Neural cell (in vitro differentiated cells): ENCODE measurements at regions not wholly inside any gene's neighbourhood (a gene's known extent, or its start where the extent isn't known, plus 50 kb on each side); places are given as distances from the start of the nearest gene placed in this dataset.
"Not testable (repeated sequence)": the region's sequence is repeated elsewhere in the genome, so short reads cannot be mapped to it uniquely, and the experiment has no call there.

Experiments
- H2AFZ ChIP-seq: fragments of 200-600, 300-800 bp; sonication (generic), shearing (Covaris generic); 2 replicates; pipeline ENCODE4 v1.6.0; 2014; ENCODE audit warnings: low read depth, mild to moderate bottlenecking, antibody characterized with exemption, low read length, moderate library complexity
- H3F3A ChIP-seq: fragments of 200-600 bp; shearing (Covaris generic); 2 replicates; pipeline ENCODE4 v1.6.1; 2016; ENCODE audit warnings: mild to moderate bottlenecking, moderate library complexity, mixed read lengths, antibody characterized with exemption, low read length; ENCODE audit not compliant: insufficient read depth, poor library complexity, severe bottlenecking
- H3K27ac ChIP-seq: fragments of 200-600, 300-800 bp; sonication (generic), shearing (Covaris generic); 2 replicates; pipeline ENCODE4 v1.5.1; 2014; ENCODE audit warnings: mild to moderate bottlenecking, low read length, moderate library complexity
- H3K27me3 ChIP-seq: fragments of 300-800, 200-600 bp; sonication (generic), shearing (Covaris generic); 2 replicates; pipeline ENCODE4 v1.6.0; 2014; ENCODE audit warnings: mild to moderate bottlenecking, low read depth, low read length, moderate library complexity; ENCODE audit not compliant: insufficient read depth
- H3K36me3 ChIP-seq: fragments of 300-800, 200-600 bp; sonication (generic), shearing (Covaris generic); 2 replicates; pipeline ENCODE4 v1.5.1; 2014; ENCODE audit warnings: mild to moderate bottlenecking, antibody characterized with exemption, low read length, moderate library complexity; ENCODE audit not compliant: insufficient read depth
- H3K4me2 ChIP-seq: fragments of 300-800, 200-600 bp; sonication (generic), shearing (Covaris generic); 2 replicates; pipeline ENCODE4 v1.6.0; 2014; ENCODE audit warnings: mild to moderate bottlenecking, low read length
- H3K4me3 ChIP-seq: fragments of 300-800, 200-600 bp; sonication (generic), shearing (Covaris generic); 2 replicates; pipeline ENCODE4 v1.5.1; 2014; ENCODE audit warnings: mild to moderate bottlenecking, low read length, moderate library complexity
- H3K79me2 ChIP-seq: fragments of 200-600 bp; shearing (Covaris generic); replicated peaks from 2 replicates; pipeline ENCODE4 v1.6.0; 2014; ENCODE audit warnings: mild to moderate bottlenecking, low read length, moderate library complexity; ENCODE audit not compliant: insufficient read depth
- H3K9ac ChIP-seq: fragments of 300-800, 200-600 bp; sonication (generic), shearing (Covaris generic); 2 replicates; pipeline ENCODE4 v1.6.1; 2016; ENCODE audit warnings: mild to moderate bottlenecking, low read length, mixed read lengths
- H3K9me2 ChIP-seq: fragments of 200-600 bp; shearing (Covaris generic); 2 replicates; pipeline ENCODE4 v1.6.1; 2016; ENCODE audit warnings: mild to moderate bottlenecking, low read length, mixed read lengths; ENCODE audit not compliant: insufficient read depth
- H3K9me3 ChIP-seq: fragments of 200-600, 300-800 bp; sonication (generic), shearing (Covaris generic); 2 replicates; pipeline ENCODE4 v1.6.1; 2016; ENCODE audit warnings: mild to moderate bottlenecking, mixed run types, low read length, moderate library complexity, mixed read lengths
- H4K20me1 ChIP-seq: fragments of 200-600 bp; shearing (Covaris generic); 2 replicates; pipeline ENCODE4 v1.6.1; 2016; ENCODE audit warnings: mild to moderate bottlenecking, mixed run types; ENCODE audit not compliant: insufficient read depth
- EP300 ChIP-seq: fragments of 450-650 bp; conservative IDR thresholded peaks from 2 replicates; pipeline ENCODE4 v1.6.1; 2014; ENCODE audit warnings: antibody characterized with exemption, mild to moderate bottlenecking, moderate library complexity; ENCODE audit not compliant: poor library complexity, severe bottlenecking
- EZH2 ChIP-seq: fragments of 200-600, 300-800 bp; shearing (Covaris generic), sonication (generic); IDR thresholded peaks from 2 replicates; pipeline ENCODE4 v1.6.1; 2014; ENCODE audit warnings: antibody characterized with exemption, low read length, borderline replicate concordance, mild to moderate bottlenecking; ENCODE audit not compliant: insufficient read depth, poor library complexity, severe bottlenecking
- MXI1 ChIP-seq: fragments of 450-650 bp; conservative IDR thresholded peaks from 2 replicates; pipeline ENCODE4 v1.6.1; 2014; ENCODE audit warnings: antibody characterized with exemption, mild to moderate bottlenecking; ENCODE audit not compliant: poor library complexity, severe bottlenecking
- POLR2AphosphoS5 ChIP-seq: IDR thresholded peaks from 2 replicates; pipeline ENCODE4 v1.6.1; 2012
- RAD21 ChIP-seq: fragments of 450-650 bp; conservative IDR thresholded peaks from 2 replicates; pipeline ENCODE4 v1.6.1; 2014; ENCODE audit warnings: antibody characterized with exemption, mild to moderate bottlenecking, moderate library complexity
- SMC3 ChIP-seq: fragments of 450-650 bp; conservative IDR thresholded peaks from 2 replicates; pipeline ENCODE4 v1.6.1; 2014; ENCODE audit warnings: antibody characterized with exemption, mild to moderate bottlenecking, moderate library complexity; ENCODE audit not compliant: poor library complexity
- TAF1 ChIP-seq: IDR thresholded peaks from 2 replicates; pipeline ENCODE4 v1.6.1; 2012; ENCODE audit warnings: low read depth
- TF ChIP-seq, protein P1 (sequence below): fragments of 450-650 bp; IDR thresholded peaks from 2 replicates; pipeline ENCODE4 v1.5.1; 2014; ENCODE audit warnings: antibody characterized with exemption, mild to moderate bottlenecking, moderate library complexity; ENCODE audit not compliant: poor library complexity, severe bottlenecking
- TF ChIP-seq, protein P2 (sequence below): IDR thresholded peaks from 2 replicates; pipeline ENCODE4 v1.6.1; 2012; ENCODE audit warnings: borderline replicate concordance

DNA sequence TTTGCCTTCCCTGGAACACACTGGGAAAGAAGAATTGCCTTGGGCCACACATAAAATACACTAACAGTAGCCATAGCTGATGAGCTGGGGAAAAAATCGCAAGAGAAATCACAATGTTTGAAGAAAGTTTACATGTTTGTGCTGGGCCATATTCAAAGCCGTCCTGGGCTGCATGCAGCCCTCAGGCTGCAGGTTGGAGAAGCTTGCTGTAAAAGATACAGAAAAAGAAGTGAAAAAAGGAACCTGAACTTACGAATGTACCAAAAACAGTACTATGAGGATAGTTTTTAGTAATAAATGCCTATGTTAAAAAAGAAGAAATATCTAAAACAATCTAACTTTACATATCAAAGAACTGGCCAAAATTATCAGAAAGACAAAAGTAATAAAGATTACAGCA lies 82.1 kb downstream of the UGT2B28 start:
- no peak overlapping the region for H2AFZ ChIP-seq
- H3K4me2 ChIP-seq: no peak overlapping the region
- H3K9me3 ChIP-seq: no peaks in the 10 kb centered on the region
- H3K36me3 ChIP-seq: no peaks in the 10 kb centered on the region
- no peaks in the 10 kb centered on the region for H3K9me2 ChIP-seq
- no peak overlapping the region for H3K27ac ChIP-seq
- no peaks in the 10 kb centered on the region for H3K27me3 ChIP-seq
- H3K9ac ChIP-seq: no peak overlapping the region
- TF ChIP-seq MXI1: no peak
- TF ChIP-seq SMC3: no peak
- H3K79me2 ChIP-seq: no peaks in the 10 kb centered on the region
- H3F3A ChIP-seq: no peaks in the 10 kb centered on the region
- no peak overlapping the region for H3K4me3 ChIP-seq
- H4K20me1 ChIP-seq: no peaks in the 10 kb centered on the region

- not testable (repeated sequence) for H3K4me3 ChIP-seq, H3K27me3 ChIP-seq, H3K79me2 ChIP-seq, H3K27ac ChIP-seq, H4K20me1 ChIP-seq, H3K36me3 ChIP-seq, H2AFZ ChIP-seq, H3K9me2 ChIP-seq, H3K9me3 ChIP-seq, H3F3A ChIP-seq, H3K9ac ChIP-seq, H3K4me2 ChIP-seq
Observed at GRCh38 chr4:69367664-69368063, 87.4 kb downstream of the UGT2B28 start.

DNA sequence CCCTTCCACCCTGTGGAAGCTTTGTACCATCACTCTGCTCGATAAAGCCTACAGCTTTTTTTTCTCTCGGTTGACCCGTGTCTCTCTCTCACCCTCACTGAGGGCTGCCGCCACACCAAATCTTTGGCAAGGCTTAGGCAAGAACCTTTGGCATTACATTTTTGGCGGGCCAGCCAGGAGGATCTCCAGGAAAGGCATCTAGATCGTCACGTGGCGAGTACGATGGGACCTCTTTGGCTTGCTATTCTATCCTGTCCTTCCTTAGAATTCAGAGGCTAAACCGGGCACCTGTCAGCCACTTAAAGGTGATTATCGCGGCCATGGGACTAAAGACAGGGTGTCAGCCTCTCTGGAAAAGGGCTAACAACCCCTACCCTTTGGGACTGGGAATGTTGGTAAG lies 96.2 kb downstream of the UGT2B28 start:
- no peaks in the 10 kb centered on the region for H3K27me3 ChIP-seq
- H3K79me2 ChIP-seq: no peaks in the 10 kb centered on the region
- H3K36me3 ChIP-seq: no peaks in the 10 kb centered on the region
- H3K9me2 ChIP-seq: no peaks in the 10 kb centered on the region
- H3K27ac ChIP-seq: no peak overlapping the region
- no peak overlapping the region for H3K9ac ChIP-seq
- no peak overlapping the region for H2AFZ ChIP-seq
- no peaks in the 10 kb centered on the region for H4K20me1 ChIP-seq
- no peaks in the 10 kb centered on the region for H3K9me3 ChIP-seq
- no peak overlapping the region for H3K4me2 ChIP-seq
- H3F3A ChIP-seq: no peaks in the 10 kb centered on the region
- no peak overlapping the region for H3K4me3 ChIP-seq
- TF ChIP-seq EZH2 (no peak), MXI1 (no peak), RAD21 (no peak), POLR2AphosphoS5 (no peak), EP300 (no peak), SMC3 (no peak), TAF1 (no peak)
- TF ChIP-seq, protein P1, sequence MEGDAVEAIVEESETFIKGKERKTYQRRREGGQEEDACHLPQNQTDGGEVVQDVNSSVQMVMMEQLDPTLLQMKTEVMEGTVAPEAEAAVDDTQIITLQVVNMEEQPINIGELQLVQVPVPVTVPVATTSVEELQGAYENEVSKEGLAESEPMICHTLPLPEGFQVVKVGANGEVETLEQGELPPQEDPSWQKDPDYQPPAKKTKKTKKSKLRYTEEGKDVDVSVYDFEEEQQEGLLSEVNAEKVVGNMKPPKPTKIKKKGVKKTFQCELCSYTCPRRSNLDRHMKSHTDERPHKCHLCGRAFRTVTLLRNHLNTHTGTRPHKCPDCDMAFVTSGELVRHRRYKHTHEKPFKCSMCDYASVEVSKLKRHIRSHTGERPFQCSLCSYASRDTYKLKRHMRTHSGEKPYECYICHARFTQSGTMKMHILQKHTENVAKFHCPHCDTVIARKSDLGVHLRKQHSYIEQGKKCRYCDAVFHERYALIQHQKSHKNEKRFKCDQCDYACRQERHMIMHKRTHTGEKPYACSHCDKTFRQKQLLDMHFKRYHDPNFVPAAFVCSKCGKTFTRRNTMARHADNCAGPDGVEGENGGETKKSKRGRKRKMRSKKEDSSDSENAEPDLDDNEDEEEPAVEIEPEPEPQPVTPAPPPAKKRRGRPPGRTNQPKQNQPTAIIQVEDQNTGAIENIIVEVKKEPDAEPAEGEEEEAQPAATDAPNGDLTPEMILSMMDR: no peak
- TF ChIP-seq, protein P2, sequence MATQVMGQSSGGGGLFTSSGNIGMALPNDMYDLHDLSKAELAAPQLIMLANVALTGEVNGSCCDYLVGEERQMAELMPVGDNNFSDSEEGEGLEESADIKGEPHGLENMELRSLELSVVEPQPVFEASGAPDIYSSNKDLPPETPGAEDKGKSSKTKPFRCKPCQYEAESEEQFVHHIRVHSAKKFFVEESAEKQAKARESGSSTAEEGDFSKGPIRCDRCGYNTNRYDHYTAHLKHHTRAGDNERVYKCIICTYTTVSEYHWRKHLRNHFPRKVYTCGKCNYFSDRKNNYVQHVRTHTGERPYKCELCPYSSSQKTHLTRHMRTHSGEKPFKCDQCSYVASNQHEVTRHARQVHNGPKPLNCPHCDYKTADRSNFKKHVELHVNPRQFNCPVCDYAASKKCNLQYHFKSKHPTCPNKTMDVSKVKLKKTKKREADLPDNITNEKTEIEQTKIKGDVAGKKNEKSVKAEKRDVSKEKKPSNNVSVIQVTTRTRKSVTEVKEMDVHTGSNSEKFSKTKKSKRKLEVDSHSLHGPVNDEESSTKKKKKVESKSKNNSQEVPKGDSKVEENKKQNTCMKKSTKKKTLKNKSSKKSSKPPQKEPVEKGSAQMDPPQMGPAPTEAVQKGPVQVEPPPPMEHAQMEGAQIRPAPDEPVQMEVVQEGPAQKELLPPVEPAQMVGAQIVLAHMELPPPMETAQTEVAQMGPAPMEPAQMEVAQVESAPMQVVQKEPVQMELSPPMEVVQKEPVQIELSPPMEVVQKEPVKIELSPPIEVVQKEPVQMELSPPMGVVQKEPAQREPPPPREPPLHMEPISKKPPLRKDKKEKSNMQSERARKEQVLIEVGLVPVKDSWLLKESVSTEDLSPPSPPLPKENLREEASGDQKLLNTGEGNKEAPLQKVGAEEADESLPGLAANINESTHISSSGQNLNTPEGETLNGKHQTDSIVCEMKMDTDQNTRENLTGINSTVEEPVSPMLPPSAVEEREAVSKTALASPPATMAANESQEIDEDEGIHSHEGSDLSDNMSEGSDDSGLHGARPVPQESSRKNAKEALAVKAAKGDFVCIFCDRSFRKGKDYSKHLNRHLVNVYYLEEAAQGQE: no peak
